Activated CD8-positive, alpha-beta T cell treated with anti-CD3 and anti-CD28 coated beads for 36 hours (primary cell): ENCODE measurements at regions not wholly inside any gene's neighbourhood (a gene's known extent, or its start where the extent isn't known, plus 50 kb on each side); places are given as distances from the start of the nearest gene placed in this dataset.

Experiments used
- ATAC-seq: fragments of 200-7000 bp; cut with Tn5 transposase; one replicate; pipeline ENCODE4 v1.10.0; 2021; ENCODE audit warnings: mild to moderate bottlenecking, moderate library complexity
- CTCF ChIA-PET: fragments of 350-600 bp; sonication (Branson Sonifier 250); formaldehyde crosslinking; loops from one replicate; lab custom pipeline; 2021; ENCODE audit warnings: antibody characterized with exemption; lab: Charles Lee
- POLR2A ChIA-PET: fragments of 350-600 bp; sonication (Branson Sonifier 250); formaldehyde crosslinking; loops from one replicate; lab custom pipeline; 2021; ENCODE audit warnings: antibody characterized with exemption; lab: Charles Lee
- DNase-seq: peaks from one replicate; pipeline ENCODE4 v3.0.0-alpha.2; 2020
- H3K27ac Mint-ChIP-seq: one replicate; pipeline ENCODE4 v1.8.0; 2021; ENCODE audit warnings: mild to moderate bottlenecking, mixed read lengths
- H3K27me3 Mint-ChIP-seq: one replicate; pipeline ENCODE4 v1.8.0; 2021; ENCODE audit warnings: mixed read lengths
- H3K36me3 Mint-ChIP-seq: one replicate; pipeline ENCODE4 v1.8.0; 2021; ENCODE audit warnings: low read depth, mixed read lengths
- H3K4me1 Mint-ChIP-seq: one replicate; pipeline ENCODE4 v1.8.0; 2021; ENCODE audit warnings: low read depth, mixed read lengths
- H3K4me3 Mint-ChIP-seq: one replicate; pipeline ENCODE4 v1.8.0; 2021; ENCODE audit warnings: mild to moderate bottlenecking, moderate library complexity, mixed read lengths
- H3K9me3 Mint-ChIP-seq: one replicate; pipeline ENCODE4 v1.8.0; 2021; ENCODE audit warnings: mixed read lengths
- intact Hi-C: fragments of 100-400 bp; cut with micrococcal nuclease; formaldehyde crosslinking; loops from one replicate; pipeline ENCODE4 v1.10.0; 2022
- TF ChIP-seq, protein P1 (sequence below): fragments of 200-600 bp; IDR thresholded peaks from one replicate; pipeline ENCODE4 v1.8.0; 2022; ENCODE audit warnings: antibody characterized with exemption, mild to moderate bottlenecking

GRCh38 chr6:140174524-140174923, 800.1 kb upstream of the CITED2 start:
- POLR2A ChIA-PET = interaction anchor here (0.5 kb wide), 1 partner anchor 749 kb away, joined by 3 read pairs; no protein-coding TSS in a partner anchor
- peaks cover 2% of the 10 kb centered on the region for H3K9me3 Mint-ChIP-seq
- intact Hi-C loops = no loop called here

GRCh38 chr6:140168365-140168764, 793.9 kb upstream of the CITED2 start:
- ATAC-seq = no peak
- intact Hi-C loops = no loop called here
- CTCF ChIA-PET = no interaction called here
- peaks cover 6% of the 10 kb centered on the region for H3K27me3 Mint-ChIP-seq
- H3K9me3 Mint-ChIP-seq = peaks cover 2% of the 10 kb centered on the region
- H3K36me3 Mint-ChIP-seq = no peaks in the 10 kb centered on the region
- H3K4me1 Mint-ChIP-seq = no peaks in the 10 kb centered on the region
- TF ChIP-seq, protein P1, sequence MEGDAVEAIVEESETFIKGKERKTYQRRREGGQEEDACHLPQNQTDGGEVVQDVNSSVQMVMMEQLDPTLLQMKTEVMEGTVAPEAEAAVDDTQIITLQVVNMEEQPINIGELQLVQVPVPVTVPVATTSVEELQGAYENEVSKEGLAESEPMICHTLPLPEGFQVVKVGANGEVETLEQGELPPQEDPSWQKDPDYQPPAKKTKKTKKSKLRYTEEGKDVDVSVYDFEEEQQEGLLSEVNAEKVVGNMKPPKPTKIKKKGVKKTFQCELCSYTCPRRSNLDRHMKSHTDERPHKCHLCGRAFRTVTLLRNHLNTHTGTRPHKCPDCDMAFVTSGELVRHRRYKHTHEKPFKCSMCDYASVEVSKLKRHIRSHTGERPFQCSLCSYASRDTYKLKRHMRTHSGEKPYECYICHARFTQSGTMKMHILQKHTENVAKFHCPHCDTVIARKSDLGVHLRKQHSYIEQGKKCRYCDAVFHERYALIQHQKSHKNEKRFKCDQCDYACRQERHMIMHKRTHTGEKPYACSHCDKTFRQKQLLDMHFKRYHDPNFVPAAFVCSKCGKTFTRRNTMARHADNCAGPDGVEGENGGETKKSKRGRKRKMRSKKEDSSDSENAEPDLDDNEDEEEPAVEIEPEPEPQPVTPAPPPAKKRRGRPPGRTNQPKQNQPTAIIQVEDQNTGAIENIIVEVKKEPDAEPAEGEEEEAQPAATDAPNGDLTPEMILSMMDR = no peak
- H3K27ac Mint-ChIP-seq = no peak overlapping the region
- POLR2A ChIA-PET = no interaction called here
- DNase-seq = no peak
- no peak overlapping the region for H3K4me3 Mint-ChIP-seq

More at GRCh38 chr6:140174524-140174923, 800.1 kb upstream of the CITED2 start:
- Mint-ChIP-seq H3K27me3 (peaks cover 6% of the 10 kb centered on the region), H3K36me3 (no peaks in the 10 kb centered on the region), H3K4me1 (no peaks in the 10 kb centered on the region), H3K4me3 (no peak overlapping the region), H3K27ac (no peak overlapping the region)
- DNase-seq = no peak
- TF ChIP-seq, protein P1 = no peak
- CTCF ChIA-PET = no interaction called here
- ATAC-seq = no peak

- H3K4me1 Mint-ChIP-seq = no peaks in the 10 kb centered on the region
- intact Hi-C loops = no loop called here
- H3K9me3 Mint-ChIP-seq = no peaks in the 10 kb centered on the region
- H3K4me3 Mint-ChIP-seq = no peak overlapping the region
- ATAC-seq = no peak
- TF ChIP-seq, protein P1 = no peak
- H3K27me3 Mint-ChIP-seq = no peaks in the 10 kb centered on the region
- H3K36me3 Mint-ChIP-seq = no peaks in the 10 kb centered on the region
- no peak for DNase-seq
- ChIA-PET POLR2A (no interaction called here), CTCF (no interaction called here)
- H3K27ac Mint-ChIP-seq = no peak overlapping the region
These were observed 786.5 kb upstream of the CITED2 start for GRCh38 chr6:140160909-140161308.

DNA sequence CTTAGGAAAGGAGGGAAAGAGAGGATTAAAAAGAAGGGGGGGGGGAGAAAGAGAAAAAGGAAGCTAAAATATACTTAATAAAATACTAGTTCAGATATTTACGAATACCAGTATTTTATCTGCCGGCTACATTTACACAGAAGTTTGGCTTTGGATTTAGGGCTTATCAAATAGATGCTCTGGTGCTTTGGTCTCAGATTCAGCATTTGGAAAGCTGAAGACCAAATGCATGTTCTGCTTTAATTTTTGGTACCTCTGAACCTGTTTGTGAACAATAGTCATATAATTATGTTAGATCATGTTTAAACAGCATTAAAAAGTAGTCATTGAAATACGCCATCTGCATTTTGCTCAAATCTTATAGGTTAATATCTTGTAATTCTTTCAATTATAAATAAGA, 786.0 kb upstream of the CITED2 start:
- no peaks in the 10 kb centered on the region for H3K9me3 Mint-ChIP-seq
- ChIA-PET CTCF (no interaction called here), POLR2A (no interaction called here)
- ATAC-seq (no peak), DNase-seq (no peak)
- TF ChIP-seq, protein P1 = no peak
- H3K4me1 Mint-ChIP-seq = no peaks in the 10 kb centered on the region
- no peaks in the 10 kb centered on the region for H3K27me3 Mint-ChIP-seq
- H3K4me3 Mint-ChIP-seq = no peak overlapping the region
- intact Hi-C loops = no loop called here
- H3K27ac Mint-ChIP-seq = no peak overlapping the region
- H3K36me3 Mint-ChIP-seq = no peaks in the 10 kb centered on the region

DNA sequence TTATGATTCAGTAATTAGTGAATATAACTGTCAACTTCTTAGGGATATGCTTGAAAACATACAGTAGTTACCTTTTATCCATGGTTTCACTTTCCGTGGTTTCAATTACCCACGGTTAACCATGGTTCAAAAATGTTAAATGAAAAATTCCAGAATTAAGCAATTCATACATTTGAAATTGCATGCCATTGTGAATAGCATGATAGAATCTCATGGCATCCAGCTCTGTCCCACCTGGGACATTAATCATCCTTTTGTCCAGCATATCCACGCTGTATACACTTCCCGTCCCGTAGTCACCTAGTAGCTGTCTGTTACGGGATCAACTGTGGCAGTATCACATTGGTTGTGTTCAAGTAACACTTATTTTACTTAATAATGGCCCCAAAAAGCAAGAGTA, 781.7 kb upstream of the CITED2 start:
- Mint-ChIP-seq H3K4me3 (no peak overlapping the region), H3K9me3 (no peaks in the 10 kb centered on the region), H3K4me1 (no peaks in the 10 kb centered on the region), H3K27ac (no peak overlapping the region), H3K27me3 (no peaks in the 10 kb centered on the region), H3K36me3 (no peaks in the 10 kb centered on the region)
- POLR2A ChIA-PET = no interaction called here
- no peak for DNase-seq
- CTCF ChIA-PET = no interaction called here
- TF ChIP-seq, protein P1 = no peak
- ATAC-seq = no peak
- intact Hi-C loops = no loop called here
